GM12891 (cell line): ENCODE measurements at regions not wholly inside any gene's neighbourhood (a gene's known extent, or its start where the extent isn't known, plus 50 kb on each side); places are given as distances from the start of the nearest gene placed in this dataset.

ENCODE experiments used
- DNase-seq: peaks from one replicate; pipeline ENCODE4 v3.0.0; 2011; ENCODE audit warnings: low spot score; ENCODE audit not compliant: insufficient read length
- FAIRE-seq: peaks from 2 replicates; lab custom pipeline; 2011; peaks lifted over from hg19 to GRCh38; lab: Jason Lieb, UNC
- PAX5 ChIP-seq: IDR thresholded peaks from 2 replicates; pipeline ENCODE4 v1.6.1; 2011; ENCODE audit warnings: low read length, moderate library complexity, mild to moderate bottlenecking; ENCODE audit not compliant: insufficient read depth, severe bottlenecking
- POLR2A ChIP-seq: IDR thresholded peaks from 2 replicates; pipeline ENCODE4 v1.6.1; 2011; ENCODE audit warnings: low read depth, low read length, control low read depth
- POLR2AphosphoS5 ChIP-seq: IDR thresholded peaks from 2 replicates; pipeline ENCODE4 v1.6.1; 2011; ENCODE audit warnings: low read depth, low read length, control low read depth
- POU2F2 ChIP-seq: IDR thresholded peaks from 2 replicates; pipeline ENCODE4 v1.6.1; 2011; ENCODE audit warnings: low read depth, mild to moderate bottlenecking, control low read depth, low read length, moderate library complexity
- SPI1 ChIP-seq: IDR thresholded peaks from 2 replicates; pipeline ENCODE4 v1.6.1; 2011; ENCODE audit warnings: low read depth, low read length, control low read depth
- TAF1 ChIP-seq: IDR thresholded peaks from 2 replicates; pipeline ENCODE4 v1.6.1; 2011; ENCODE audit warnings: low read depth, low read length, control low read depth

DNA sequence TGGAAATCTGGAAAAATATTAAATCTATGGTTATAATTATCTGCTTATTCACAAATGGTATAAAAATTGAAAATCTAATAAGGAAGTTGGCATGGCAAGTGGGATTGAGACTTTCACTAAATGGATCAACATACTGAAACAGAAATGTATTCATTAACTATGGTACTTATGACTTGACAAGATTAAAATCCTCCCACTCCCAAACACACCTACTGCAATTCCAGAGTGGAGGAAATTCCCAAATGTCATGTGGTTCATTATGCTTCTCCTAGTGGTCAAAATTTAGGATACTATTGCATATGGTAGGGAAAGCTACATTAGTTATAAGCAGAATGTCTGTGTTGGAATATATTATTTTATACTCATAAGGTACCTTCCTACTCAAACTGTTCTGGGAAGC is 265.3 kb upstream of the PRICKLE1 start:
- FAIRE-seq (no peak), DNase-seq (no peak)
- TF ChIP-seq POLR2AphosphoS5 (no peak), SPI1 (no peak), TAF1 (no peak), PAX5 (no peak), POU2F2 (no peak), POLR2A (no peak)

DNA sequence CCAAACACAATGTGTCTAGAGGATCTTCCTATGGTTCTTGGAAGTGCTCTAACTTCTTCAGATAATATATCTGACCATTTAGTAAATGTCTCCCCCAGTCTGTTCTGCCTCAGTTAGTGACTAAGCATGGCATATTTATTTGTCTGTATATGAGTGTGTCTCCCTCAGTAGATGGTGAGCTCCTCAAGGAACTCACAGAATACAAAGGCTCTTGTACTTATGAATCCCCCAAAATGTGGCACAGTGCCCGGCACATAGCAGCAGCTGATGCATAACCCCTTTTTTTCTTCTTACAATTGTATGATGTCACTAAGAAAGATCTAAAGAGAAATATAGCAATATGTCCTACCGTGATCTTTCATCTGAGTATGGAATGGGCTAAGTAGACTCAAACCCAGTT is 264.7 kb upstream of the PRICKLE1 start:
- no peak for TF ChIP-seq SPI1
- TF ChIP-seq POLR2A: no peak
- no peak for TF ChIP-seq POU2F2
- TF ChIP-seq POLR2AphosphoS5: no peak
- no peak for TF ChIP-seq PAX5
- TF ChIP-seq TAF1: no peak
- no peak for DNase-seq
- FAIRE-seq: no peak

DNA sequence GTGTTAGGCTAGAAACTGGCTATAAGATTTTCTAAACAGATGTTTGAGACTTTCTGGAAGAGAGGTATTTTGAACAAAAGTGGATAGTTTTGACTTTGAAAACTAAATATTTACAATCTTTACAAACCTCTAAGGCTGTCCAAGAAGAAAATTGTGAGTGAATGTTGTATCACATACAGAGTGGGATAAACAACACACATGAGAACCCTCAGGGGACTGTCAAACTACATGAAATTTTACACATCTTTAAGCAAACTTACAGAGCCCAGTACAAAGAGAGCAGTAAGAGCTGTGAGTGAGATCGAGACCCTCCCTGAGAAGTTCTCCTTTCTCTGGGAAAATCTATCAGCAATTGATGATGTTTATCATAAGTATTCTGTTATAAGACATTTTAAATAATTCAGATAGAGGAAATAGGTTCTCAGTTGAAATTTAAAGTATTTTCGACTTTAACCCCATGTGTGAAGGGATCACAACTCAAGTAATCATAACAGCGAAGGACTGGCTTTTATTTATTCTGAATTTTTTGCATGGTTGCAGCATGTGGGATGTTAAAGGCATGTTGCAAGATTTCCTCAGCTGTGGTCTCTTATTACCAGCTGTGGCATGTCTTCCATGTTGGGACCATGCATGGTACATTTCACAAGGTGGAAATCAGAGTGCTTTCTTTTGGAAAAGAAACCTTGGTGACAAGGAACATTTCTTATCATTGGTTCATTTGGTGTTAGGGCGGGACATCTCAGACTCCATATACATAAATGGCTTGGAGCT is 264.0 kb upstream of the PRICKLE1 start:
- no peak for TF ChIP-seq PAX5
- no peak for TF ChIP-seq TAF1
- TF ChIP-seq POLR2A: no peak
- no peak for TF ChIP-seq POU2F2
- TF ChIP-seq POLR2AphosphoS5: no peak
- TF ChIP-seq SPI1: no peak
- no peak for FAIRE-seq
- DNase-seq: no peak

DNA sequence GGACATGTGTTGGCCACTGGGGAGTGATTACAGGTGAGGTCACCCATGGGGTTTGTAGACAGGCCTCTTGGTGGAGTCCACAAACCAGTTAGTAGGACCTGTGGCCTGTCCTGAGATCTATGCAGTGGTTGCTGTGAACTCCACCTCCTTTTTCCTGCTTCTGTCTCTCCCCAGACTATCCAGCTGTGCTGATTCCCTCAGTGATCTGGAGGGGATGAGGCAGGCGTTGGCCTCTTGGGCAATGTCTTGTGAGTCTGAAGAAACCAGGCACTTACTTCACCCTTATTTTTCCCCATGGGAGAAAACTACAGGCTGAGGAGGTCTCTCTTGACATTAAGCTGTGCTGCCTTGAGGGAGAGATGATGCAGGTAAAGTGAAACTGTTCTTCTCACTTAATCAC is 257.2 kb upstream of the PRICKLE1 start:
- FAIRE-seq (no peak), DNase-seq (no peak)
- TF ChIP-seq POLR2AphosphoS5: no peak
- TF ChIP-seq TAF1: no peak
- no peak for TF ChIP-seq POU2F2
- no peak for TF ChIP-seq POLR2A
- TF ChIP-seq SPI1: no peak
- no peak for TF ChIP-seq PAX5

DNA sequence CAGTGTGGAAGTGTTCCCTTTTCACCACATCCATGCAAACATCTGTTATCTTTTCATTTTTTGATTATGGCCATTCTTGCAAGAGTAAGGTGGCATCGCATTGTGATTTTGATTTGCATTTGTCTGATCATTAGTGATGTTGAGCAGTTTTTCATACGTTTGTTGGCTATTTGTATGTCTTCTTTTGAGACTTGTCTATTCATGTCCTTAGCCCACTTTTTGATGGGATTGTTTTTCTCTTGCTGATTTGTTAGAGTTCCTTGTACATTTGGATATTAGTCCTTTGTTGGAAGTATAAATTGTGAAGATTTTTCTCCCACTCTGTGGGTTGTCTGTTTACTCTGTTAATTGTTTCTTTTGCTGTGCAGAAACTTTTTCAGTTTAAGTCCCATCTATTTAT is 244.5 kb upstream of the PRICKLE1 start:
- DNase-seq (no peak), FAIRE-seq (no peak)
- no peak for TF ChIP-seq TAF1
- TF ChIP-seq POLR2A: no peak
- TF ChIP-seq SPI1: no peak
- no peak for TF ChIP-seq POU2F2
- TF ChIP-seq PAX5: no peak
- TF ChIP-seq POLR2AphosphoS5: no peak

DNA sequence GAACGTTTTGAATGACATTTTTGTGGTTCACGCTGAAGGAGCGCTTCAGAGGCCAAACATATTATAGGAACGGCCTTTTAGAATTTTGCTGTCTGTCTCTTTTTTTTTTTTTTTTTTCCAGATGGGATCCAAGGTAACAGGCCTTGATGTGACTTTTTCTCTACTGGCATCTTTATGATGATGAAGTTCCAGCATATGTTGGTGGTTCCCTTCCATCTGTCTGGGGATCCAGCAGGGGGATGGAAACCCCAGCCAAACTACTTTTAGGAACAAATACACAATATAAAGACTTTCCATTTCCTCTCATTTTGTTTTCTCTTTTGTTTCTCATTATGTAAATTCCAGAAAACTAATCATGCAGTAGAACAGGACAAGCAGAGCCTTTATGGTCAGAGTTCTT is 239.3 kb upstream of the PRICKLE1 start:
- TF ChIP-seq SPI1 (no peak), TAF1 (no peak), POLR2AphosphoS5 (no peak), POLR2A (no peak), POU2F2 (no peak), PAX5 (no peak)
- FAIRE-seq: no peak
- no peak for DNase-seq

DNA sequence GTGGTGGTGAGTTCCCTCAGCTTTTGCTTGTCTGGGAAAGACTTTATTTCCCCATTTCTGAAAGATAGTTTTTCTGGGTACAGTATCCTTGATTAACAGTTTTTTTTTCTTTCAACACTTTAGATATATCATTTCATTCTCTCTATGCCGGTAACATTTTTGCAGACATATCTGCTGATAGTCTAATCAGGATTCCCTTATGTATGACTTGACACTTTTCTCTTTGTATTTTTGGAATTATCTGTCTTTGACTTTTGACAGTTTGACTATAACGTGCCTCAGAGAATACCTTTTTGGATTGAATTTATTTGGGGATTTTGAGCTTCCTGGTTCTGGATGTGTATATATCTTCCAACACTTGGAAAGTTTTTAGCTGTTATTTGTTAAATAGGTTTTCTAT is 234.8 kb upstream of the PRICKLE1 start:
- no peak for TF ChIP-seq TAF1
- no peak for TF ChIP-seq POLR2A
- no peak for TF ChIP-seq PAX5
- no peak for TF ChIP-seq POLR2AphosphoS5
- no peak for TF ChIP-seq POU2F2
- no peak for TF ChIP-seq SPI1
- FAIRE-seq (no peak), DNase-seq (no peak)

DNA sequence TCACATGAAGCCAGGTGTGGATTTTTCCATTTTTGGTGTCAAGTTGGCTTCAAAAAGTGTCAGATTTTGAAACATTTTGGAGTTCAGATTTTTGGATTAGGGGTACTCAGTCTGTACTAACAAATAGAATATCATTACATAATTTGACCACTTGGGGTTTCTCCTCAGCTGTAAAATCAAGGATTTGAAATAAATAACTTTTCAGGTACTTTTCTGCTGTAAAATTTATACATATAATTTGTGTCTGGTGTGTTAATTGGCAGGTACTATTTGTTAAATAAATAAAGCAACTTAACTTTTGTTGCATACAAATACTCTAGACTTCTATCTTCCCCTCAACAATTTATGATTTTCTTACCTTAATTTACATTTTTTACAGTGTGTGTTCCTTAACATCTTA is 234.1 kb upstream of the PRICKLE1 start:
- no peak for TF ChIP-seq POLR2AphosphoS5
- TF ChIP-seq PAX5: no peak
- TF ChIP-seq POU2F2: no peak
- no peak for TF ChIP-seq SPI1
- TF ChIP-seq TAF1: no peak
- TF ChIP-seq POLR2A: no peak
- DNase-seq: no peak
- no peak for FAIRE-seq

DNA sequence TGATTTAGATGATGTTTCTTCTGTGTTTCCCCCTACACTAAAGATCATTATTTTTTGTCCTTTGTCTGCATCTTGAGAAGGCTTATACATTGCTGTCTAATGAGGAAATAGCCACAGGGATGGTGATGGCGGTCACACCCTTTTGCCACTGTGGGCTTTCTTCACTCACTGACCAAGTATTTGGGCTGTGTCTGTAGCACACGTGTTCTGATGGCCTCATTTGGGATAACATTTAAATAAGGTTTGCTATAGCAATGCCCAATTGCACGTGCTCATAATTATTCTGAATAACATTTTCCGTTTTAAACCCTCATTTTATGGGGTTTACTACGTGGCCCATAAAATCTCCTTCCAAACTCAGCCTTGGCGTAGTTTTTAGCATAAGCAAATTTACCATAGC is 230.3 kb upstream of the PRICKLE1 start:
- DNase-seq (no peak), FAIRE-seq (no peak)
- TF ChIP-seq POLR2AphosphoS5: no peak

DNA sequence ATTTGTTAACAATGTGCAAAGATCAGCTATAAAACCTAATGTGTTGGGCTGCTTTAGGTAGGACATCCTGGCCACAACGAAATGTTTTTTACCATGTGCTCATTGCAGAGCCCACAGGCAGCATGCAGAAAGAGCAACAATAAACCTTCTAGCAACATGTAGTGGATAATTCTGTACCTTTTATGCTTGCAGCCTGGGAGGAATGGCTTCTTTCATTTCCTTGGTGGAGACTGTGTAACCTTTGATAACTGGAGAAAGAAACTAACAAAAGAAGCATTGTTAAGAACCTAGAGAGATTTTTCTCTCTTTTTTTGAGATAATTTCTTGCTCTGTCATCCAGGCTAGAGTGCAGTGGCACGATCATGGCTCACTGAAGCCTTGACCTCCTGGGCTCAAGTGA is 225.5 kb upstream of the PRICKLE1 start:
- no peak for FAIRE-seq
- TF ChIP-seq POLR2A (no peak), SPI1 (no peak), PAX5 (no peak), TAF1 (no peak), POLR2AphosphoS5 (no peak), POU2F2 (no peak)
- no peak for DNase-seq
